VCaP (cell line): ENCODE measurements at regions not wholly inside any gene's neighbourhood (a gene's known extent, or its start where the extent isn't known, plus 50 kb on each side); places are given as distances from the start of the nearest gene placed in this dataset.
A peak's percentile ranks its signal among the peaks of the same experiment; 100 is the strongest.

Experiments used
- H3K27ac ChIP-seq: fragments of 450-650 bp; 2 replicates; pipeline ENCODE4 v1.5.1; 2017
- CTCF ChIP-seq: fragments of 450-650 bp; conservative IDR thresholded peaks from 2 replicates; pipeline ENCODE4 v1.5.1; 2017; ENCODE audit warnings: mild to moderate bottlenecking, moderate library complexity

- peak overlapping the region; percentile 92 for H3K27ac ChIP-seq
Observed at GRCh38 chr3:194869482-194870169, 183.9 kb downstream of the FAM43A start.

GRCh38 chr3:194870394-194871110 is 184.9 kb downstream of the FAM43A start:
- TF ChIP-seq CTCF: no peak
- peak overlapping the region; percentile 92 for H3K27ac ChIP-seq

More at GRCh38 chr3:194869482-194870169, 183.9 kb downstream of the FAM43A start:
- no peak for TF ChIP-seq CTCF

- peak overlapping the region; percentile 92 for H3K27ac ChIP-seq
- TF ChIP-seq CTCF: no peak; the same call in 1 of the 2 replicates
Observed at GRCh38 chr3:194871143-194871863, 185.6 kb downstream of the FAM43A start.

- peak overlapping the region; percentile 92 for H3K27ac ChIP-seq
Observed at GRCh38 chr3:194871864-194872668, 186.4 kb downstream of the FAM43A start.

GRCh38 chr3:194872669-194872977 is 186.9 kb downstream of the FAM43A start:
- peak overlapping the region; percentile 92 for H3K27ac ChIP-seq
- no peak for TF ChIP-seq CTCF

More at GRCh38 chr3:194871864-194872668, 186.4 kb downstream of the FAM43A start:
- no peak for TF ChIP-seq CTCF

GRCh38 chr3:194873474-194873873 is 187.8 kb downstream of the FAM43A start:
- H3K27ac ChIP-seq: peak overlapping the region; percentile 92

- no peak for TF ChIP-seq CTCF
- H3K27ac ChIP-seq: peak overlapping the region; percentile 92
Observed at GRCh38 chr3:194874206-194874605, 188.5 kb downstream of the FAM43A start.
